ENCODE measurements at regions not wholly inside any gene's neighbourhood (a gene's known extent, or its start where the extent isn't known, plus 50 kb on each side); places are given as distances from the start of the nearest gene placed in this dataset.
"Not testable (repeated sequence)": the region's sequence is repeated elsewhere in the genome, so short reads cannot be mapped to it uniquely, and the experiment has no call there.

GRCh38 chr15:98529205-98530145 is 118.9 kb upstream of the IGF1R start:
- FAIRE-seq = no peak

GRCh38 chr15:98530570-98530969 is 117.8 kb upstream of the IGF1R start:
- FAIRE-seq = no peak

DNA sequence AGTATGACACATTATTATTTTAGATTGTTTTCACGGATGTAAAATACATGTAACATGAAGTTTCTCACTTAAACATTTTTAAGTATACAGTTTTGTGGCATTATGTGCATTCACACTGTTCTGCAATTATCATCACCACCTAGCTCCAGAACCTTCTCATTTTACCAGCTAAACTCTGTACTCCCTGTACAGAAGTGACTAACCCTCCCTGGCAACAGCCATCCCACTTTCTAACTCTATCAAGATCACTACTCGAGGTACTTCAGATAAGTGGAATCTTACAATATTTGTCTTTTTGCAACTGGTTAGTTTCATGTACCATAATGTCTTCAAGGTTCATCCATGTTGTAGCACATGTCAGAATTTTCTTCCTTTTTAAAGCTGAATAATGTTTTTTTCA is 116.3 kb upstream of the IGF1R start:
- no peak for FAIRE-seq

GRCh38 chr15:98536976-98537375 is 111.4 kb upstream of the IGF1R start:
- no peak for FAIRE-seq

DNA sequence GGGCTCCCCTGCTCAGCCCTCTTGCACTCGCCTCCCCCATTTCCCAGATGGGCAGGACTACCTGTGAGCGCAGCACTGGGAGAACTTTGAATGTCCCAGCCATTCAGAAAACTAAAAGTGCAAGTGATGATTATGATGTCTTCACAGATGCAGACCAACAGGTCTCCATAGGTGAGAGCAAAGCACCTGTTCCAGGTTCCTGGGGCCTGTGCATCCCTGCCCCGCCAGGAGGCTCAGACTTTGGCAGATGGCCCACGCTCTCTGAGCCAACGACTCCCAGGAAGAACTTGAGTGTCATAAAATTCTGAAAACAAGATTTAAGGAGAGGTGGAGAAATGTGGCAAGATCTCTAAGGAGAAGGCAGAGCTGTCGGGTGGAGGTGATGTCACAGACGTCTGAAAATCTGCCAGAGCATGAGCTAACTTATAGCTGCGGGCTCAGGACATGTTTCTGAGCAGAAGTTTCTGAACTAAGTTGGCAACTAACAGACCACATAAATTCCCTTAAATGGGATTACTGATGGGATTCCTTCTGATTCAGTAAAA is 110.8 kb upstream of the IGF1R start:
- no peak for FAIRE-seq

DNA sequence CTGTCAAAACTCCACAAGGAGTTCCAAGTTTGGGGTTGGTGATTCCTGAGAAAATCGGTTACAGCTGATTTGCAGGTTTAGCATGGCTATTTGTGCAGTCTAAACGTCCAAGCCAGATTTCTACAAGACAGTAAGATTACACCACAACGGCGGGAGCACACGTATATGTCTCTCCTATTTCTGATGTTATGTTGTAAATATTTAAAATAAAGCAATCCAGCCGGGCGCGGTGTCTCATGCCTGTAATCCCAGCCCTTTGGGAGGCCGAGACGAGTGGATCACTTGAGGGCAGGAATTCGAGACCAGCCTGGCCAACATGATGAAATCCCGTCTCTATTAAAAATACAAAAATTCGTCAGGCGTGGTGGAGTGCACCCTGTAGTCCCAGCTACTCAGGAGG is 106.8 kb upstream of the IGF1R start:
- FAIRE-seq = no peak

DNA sequence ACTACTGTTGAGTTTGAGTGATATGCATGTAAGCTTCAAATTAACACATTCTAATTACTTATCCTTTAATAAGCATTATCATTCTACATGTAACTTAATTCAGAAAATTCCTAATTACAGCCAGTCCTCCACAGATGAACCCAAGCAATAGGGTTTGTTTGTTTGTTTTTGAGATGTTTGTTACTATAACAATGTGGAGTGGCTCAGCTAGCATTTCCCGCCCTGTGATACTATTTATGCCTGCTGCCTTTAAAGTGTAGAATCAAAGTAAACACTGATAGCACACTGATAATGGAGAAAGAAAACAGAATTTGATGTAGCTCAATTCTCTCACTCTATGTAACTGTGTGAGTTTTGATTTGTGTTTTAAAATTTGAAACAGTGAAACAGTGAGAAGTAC is 105.1 kb upstream of the IGF1R start:
- FAIRE-seq = no peak

DNA sequence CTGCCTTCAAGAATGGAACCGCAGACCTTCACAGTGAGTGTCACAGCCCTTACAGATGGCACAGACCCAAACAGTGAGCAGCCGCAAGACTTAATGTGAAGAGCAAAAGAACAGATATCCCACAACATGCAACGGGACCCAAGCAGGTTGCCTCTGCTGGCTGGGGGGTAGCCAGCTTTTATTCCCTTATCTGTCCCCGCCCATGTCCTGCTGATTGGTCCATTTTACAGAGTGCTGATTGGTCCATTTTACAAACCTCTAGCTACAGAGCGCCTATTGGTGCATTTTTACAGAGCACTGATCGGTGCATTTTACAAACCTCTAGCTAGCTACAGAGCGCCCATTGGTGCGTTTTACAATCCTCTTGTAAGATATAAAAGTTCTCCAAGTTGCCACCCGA is 102.0 kb upstream of the IGF1R start:
- FAIRE-seq = no peak

GRCh38 chr15:98547275-98547674 is 101.1 kb upstream of the IGF1R start:
- no peak for FAIRE-seq

DNA sequence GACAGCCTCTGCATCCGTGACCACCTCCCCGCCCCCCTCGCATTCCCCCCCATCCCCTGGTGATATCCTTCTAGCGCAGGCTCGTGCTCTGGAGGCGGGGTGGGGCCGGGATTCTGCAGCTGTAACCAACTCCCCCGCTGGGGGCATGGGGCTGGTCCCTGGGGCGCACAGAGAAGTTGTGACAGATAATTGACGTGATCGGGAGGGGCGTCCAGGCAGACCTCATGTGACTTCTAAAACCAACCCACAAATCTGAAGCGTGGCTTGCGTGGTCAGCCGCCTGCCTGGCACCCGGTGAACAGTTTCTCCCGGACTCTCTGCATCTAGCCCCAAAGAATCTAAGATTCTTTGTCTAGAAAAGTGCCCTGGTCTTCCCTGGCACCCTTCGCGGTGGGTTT is 100.6 kb upstream of the IGF1R start:
- no peak for FAIRE-seq

DNA sequence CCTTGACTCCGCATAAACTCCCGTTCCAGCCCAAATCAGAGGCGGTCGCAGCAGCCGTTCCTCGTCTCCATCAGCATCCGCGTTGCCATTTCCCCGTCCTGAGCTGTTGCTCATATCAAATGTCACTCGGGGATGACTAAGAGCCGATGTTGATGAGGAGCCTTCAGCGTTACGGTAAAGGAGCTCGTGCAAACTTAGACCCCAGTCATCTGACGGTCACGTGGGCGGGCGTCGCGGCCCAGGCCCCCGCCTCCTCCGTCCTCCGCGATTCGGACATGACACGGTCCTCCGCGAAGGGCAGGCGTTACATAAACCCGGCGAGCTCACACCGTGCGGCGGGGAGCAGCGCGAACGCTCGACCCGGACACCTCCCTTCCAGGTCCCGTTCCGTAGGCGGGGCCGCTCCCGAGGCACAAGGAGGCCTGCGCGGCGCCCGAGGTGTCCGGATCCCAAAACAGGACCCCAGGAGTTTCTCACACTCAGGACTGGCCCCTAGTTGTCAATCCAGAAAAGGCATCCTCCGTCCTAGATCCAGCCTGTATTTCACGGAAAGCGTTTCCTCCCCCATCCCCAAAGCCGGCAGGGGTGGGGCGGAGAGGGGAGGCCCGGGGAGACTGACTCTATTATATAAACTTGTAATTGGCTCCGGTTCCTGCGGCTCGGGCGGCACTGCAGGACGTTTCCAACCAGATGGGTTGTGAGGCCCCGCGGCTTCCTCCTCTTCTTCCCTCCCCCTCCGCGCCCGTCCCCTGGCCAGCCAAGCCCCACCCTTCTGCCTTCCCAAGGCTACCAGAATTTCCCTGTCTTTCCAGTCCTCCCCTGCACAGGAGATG is 100.0 kb upstream of the IGF1R start:
- no peak for FAIRE-seq

DNA sequence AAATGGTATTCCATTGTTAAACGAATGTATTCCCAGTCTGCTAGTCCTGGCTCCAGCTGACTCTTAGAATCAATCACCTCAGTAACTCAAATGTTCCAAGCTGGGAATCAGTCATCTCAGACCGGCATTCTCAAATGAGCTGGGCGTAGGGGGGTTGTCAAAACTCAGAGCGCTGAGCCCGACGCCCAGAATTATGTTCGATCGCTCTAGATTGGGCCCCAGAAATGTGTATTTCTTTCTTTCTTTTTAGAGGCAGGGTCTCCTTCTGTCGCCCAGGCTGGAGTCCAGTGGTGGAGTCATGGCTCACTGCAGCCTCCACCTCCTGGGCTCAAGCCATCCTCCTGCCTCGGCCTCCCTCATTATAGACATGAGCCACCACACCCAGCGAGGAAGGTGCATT is 99.3 kb upstream of the IGF1R start:
- FAIRE-seq = no peak

- FAIRE-seq = no peak
These were observed 98.6 kb upstream of the IGF1R start for GRCh38 chr15:98549741-98550140.

- not testable (repeated sequence) for FAIRE-seq
These were observed 98.0 kb upstream of the IGF1R start for GRCh38 chr15:98550363-98550762.

GRCh38 chr15:98551936-98552562 is 96.3 kb upstream of the IGF1R start:
- no peak for FAIRE-seq

GRCh38 chr15:98554272-98555172 is 93.8 kb upstream of the IGF1R start:
- no peak for FAIRE-seq

DNA sequence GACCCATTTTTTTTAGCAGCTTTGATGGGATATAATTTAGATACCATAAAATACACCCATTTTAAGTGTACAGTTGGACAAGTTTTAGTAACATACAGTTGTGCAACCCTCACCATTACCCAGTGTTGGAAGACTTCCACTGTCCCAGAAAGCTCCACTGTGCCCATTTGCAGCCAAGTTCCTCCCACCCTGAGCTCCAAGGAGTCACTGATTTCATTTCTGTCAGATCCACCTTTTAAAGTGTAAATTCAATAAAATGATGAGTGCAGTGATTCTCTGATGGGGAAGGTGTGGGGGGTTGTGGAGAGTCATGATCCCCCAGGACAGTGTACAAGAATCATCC is 93.2 kb upstream of the IGF1R start:
- no peak for FAIRE-seq

- FAIRE-seq = no peak
These were observed 92.0 kb upstream of the IGF1R start for GRCh38 chr15:98556321-98556720.

DNA sequence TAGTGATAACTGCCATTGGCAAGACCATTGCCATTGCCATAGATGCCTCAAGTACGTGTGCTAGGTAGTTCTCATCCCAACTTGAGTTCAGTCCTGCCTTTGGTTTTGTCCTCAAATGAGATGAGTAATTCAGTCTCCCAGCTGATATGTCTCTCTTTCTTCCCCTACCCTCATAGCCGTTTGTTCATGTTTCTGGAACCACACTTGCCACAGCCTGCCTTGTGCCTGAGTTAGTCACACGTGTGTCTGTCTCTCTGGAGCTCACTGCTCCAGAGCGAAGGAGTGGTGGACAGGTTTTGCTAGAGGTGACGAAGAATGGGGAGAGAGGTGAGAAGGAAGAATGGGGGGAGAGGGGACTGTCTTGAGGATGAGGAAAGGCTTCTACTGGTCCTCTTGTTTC is 88.0 kb upstream of the IGF1R start:
- FAIRE-seq = no peak

GRCh38 chr15:98561169-98561941 is 87.0 kb upstream of the IGF1R start:
- FAIRE-seq = no peak

GRCh38 chr15:98562331-98562937 is 85.9 kb upstream of the IGF1R start:
- no peak for FAIRE-seq

All from A204.1 (cell line).